HG03469 (cell line): ENCODE measurements at regions not wholly inside any gene's neighbourhood (a gene's known extent, or its start where the extent isn't known, plus 50 kb on each side); places are given as distances from the start of the nearest gene placed in this dataset.

Source experiments
- ATAC-seq: cut with Tn5 transposase; IDR thresholded peaks from one replicate; pipeline ENCODE4 v1.9.1; 2021; ENCODE audit warnings: mild to moderate bottlenecking, moderate library complexity, moderate number of reproducible peaks; ENCODE audit not compliant: unreplicated experiment

- ATAC-seq, result no peak
These were observed 402.1 kb upstream of the CHD6 start for GRCh38 chr20:42020316-42020715.

GRCh38 chr20:42018979-42019378, 400.8 kb upstream of the CHD6 start:
- no peak for ATAC-seq

GRCh38 chr20:42010090-42010489, 391.9 kb upstream of the CHD6 start:
- ATAC-seq, result no peak

- no peak for ATAC-seq
These were observed 389.1 kb upstream of the CHD6 start for GRCh38 chr20:42007251-42007650.

DNA sequence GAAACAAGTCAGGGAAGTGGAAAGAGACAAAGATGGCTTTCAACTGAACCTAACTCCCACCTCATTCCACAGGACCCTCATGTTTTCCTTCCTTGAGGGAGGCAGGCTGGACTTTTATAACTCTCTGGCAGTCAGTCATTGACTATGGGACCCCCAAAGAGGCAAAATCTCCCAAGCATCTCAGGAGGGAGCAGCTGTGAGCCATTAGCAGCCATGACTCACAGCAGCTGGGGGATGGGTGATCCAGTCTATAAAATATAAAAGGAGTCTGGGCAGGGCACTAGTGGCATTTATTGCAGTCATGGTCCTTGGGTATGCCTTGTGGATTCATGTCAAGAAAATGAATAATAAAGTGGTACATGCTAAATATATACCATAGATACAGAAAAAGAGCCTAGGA, 387.0 kb upstream of the CHD6 start:
- no peak for ATAC-seq

DNA sequence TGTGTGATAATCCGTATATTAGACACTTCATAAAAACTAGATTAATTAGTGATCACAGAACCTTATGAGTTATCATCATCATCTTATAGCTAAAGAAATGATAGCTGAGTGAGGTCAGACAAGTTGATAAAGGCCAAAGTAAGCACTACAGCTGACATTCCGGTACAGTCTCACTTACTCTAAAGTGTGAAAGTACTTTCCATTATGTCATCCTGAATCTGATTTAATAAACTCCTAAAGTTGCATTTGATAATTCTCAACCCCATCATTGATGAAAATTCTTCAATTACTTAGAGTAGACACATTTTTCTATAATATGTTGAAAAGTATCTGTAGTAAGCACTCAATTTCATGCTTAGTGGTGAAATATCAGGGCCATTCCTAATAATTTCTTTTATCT, 385.2 kb upstream of the CHD6 start:
- no peak for ATAC-seq

DNA sequence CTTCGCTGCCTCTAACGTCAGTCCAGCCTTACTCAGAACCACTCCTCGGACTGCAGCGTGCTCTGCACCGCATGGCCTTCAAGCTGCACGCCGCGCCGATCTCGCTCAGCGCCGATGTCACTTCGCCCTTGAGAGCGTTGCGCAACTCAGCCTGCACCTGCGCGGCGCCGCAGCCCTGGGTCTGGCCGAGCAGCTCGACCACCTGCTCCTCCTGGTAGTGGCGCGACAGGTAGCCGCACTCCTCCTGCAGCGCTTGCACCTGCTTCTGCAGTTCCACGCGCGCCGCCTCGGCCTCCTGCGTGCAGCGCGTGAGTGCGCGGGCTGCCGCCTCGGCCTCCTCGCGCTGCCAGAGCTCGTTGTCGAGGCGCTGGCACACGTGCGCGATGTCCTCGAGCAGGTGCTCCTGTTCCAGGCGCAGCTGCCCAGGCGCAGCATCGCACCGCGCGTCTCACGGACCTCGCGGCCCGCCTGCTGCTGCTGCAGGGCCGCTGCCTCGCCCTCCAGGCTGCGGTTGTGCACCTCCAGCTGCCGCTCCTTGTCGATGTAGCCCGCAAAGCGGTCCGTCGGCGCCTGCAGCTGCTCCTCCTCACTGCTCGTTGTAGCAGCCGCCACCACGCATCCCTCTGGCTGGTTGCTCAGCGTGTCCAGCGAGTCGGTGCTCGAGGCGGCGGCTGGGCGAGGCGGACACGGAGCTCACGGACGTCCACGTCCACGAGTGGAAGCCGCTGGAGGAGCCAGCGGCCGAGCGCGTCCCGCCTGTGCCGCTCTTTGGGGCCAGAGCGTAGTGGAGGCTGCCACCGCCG, 380.6 kb upstream of the CHD6 start:
- ATAC-seq, result no peak

DNA sequence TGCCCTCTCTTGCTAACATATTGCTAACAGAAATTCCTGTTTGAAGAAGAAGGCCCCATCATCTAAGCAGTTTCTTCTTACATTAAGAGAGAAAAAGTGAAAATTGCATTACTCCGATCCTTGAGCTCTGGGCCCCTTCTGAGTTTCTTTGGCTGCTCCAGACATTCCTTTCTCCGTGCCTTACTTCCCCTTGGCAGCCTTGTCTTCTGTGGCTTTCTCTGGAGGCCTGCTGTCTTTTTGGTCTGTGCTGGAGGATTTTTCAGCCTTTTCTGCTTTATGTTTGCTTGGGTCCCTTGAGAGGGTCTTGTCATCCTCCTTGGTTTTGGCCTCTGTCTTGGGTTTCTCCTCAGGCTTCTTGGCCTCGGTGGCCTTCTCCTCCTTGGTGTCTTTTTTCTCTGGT, 378.8 kb upstream of the CHD6 start:
- ATAC-seq, result no peak

DNA sequence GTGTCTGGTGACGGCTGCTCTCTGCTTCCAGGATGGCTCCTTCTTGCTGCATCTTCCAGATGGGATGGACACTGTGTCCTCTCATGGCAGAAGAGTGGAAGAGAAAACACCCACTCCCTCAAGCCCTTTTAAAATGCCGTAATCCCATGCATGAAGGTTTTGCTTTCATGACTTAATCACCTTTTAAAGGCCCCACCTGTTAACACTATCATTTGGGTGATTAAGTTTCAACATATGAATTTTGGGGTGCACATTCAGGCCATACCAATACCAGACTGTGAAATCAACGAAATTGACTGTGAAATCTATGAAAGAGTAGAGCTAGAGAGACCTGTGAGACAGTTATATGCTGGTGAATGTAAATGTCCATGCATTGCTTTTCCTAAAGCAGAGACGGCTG, 374.3 kb upstream of the CHD6 start:
- no peak for ATAC-seq

GRCh38 chr20:41991412-41991811, 373.2 kb upstream of the CHD6 start:
- no peak for ATAC-seq

- no peak for ATAC-seq
These were observed 371.9 kb upstream of the CHD6 start for GRCh38 chr20:41989935-41990635.

DNA sequence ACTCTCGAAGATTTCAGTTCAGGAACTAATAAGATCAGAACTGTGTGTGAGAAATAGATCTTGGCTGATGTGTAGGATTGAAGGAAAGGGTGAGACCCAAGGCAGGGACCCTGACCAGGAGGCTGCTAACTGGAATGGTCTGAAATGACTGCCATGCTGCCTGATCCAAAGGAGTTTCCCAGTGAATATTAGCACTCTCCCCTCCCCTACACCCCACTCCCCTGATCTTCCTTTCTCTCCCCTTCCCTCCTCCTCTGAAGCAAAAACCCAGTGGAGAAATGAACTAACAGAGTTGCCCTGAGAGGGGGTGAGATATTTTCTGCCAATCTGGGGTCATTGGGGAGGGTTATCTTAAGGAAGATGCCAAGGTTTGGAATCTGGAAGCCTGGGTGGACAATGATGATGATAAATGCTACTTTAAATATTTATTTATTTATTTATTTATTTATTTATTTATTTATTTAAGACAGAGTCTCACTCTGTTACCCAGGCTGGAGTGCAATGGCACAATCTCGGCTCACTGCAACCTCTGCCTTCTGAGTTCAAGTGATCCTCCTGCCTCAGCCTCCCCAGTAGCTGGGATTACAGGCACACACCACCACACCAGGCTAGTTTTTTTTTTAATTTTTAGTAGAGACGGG, 371.0 kb upstream of the CHD6 start:
- no peak for ATAC-seq

DNA sequence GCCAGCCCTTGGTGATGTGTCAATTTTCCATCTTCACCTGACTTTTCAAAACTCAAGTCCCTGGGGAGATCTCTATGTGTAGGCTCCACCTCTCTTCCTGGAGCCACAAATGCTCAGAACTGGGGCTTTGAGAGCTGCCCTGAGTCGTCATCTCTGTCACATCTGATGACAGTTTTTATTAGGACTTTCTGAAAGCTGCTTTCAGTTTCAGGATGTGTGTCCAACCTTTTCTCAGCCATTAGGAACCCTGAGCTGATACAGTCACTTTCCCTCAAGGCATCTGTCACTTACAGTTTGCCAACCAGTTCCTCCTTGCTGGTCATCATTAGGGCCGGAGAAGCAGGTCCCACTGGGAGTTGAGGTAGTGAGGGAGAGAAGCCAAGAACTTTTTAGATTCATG, 365.9 kb upstream of the CHD6 start:
- ATAC-seq, result no peak

DNA sequence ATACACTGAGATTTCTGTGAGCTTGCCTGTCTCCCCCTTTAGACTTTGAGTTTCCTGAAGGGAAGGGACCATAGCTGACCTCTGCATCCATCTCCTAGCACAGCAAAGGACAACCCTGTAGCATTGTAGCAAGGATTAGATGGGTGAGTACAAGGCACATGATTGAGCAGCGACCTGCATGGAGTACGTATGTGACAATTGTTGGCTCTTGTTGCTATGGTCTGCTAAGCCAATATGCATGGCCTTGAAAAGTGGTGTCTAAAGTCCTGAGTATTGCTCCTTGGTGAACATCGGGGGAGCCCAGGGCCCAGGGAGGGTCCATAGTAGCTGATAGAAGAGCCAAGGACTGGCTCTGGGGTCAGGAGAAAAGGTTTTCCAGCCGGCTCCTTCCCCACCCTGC, 365.0 kb upstream of the CHD6 start:
- no peak for ATAC-seq

DNA sequence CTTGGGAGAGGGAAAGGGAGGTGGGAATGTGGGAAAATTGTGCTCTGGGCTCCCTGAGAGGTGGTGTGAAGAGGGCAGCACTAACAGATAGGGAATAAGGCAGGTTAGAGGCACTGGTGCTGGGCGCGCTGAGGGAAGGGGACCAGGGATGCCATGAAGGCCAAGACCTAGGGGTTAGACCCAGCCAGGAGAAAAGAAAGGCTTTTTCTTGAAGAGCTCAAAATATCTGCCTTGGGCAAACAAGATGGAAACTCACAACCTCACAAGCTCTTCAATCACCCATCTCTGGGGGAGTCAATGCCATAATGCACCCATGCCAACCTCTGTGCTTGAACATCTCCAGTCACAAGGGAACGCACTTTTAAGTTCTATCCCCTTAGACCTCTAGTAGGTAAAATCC, 363.6 kb upstream of the CHD6 start:
- ATAC-seq, result no peak

DNA sequence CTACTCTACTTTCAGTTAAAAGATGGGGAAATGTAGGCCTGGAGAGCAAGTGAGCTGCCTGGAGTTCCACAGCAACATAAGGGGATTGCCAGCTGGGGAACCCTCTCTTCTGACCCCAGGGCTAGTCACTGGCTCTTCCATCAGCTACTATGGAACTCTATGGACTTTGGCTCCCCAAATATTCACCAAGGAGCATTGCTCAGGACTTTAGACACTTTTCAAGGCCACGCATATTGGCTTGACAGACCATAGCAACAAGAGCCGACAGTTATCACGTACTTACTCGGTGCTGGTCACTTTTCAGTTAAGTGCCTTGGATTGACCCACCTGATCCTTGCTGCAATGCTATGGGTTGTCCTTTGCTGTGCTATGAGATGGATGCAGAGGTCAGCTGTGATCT, 360.7 kb upstream of the CHD6 start:
- no peak for ATAC-seq

- ATAC-seq, result no peak
These were observed 360.1 kb upstream of the CHD6 start for GRCh38 chr20:41978246-41978790.

GRCh38 chr20:41969656-41970055, 351.5 kb upstream of the CHD6 start:
- ATAC-seq, result no peak

- ATAC-seq, result no peak
These were observed 342.0 kb upstream of the CHD6 start for GRCh38 chr20:41960166-41960565.

GRCh38 chr20:41958391-41958790, 340.2 kb upstream of the CHD6 start:
- no peak for ATAC-seq

DNA sequence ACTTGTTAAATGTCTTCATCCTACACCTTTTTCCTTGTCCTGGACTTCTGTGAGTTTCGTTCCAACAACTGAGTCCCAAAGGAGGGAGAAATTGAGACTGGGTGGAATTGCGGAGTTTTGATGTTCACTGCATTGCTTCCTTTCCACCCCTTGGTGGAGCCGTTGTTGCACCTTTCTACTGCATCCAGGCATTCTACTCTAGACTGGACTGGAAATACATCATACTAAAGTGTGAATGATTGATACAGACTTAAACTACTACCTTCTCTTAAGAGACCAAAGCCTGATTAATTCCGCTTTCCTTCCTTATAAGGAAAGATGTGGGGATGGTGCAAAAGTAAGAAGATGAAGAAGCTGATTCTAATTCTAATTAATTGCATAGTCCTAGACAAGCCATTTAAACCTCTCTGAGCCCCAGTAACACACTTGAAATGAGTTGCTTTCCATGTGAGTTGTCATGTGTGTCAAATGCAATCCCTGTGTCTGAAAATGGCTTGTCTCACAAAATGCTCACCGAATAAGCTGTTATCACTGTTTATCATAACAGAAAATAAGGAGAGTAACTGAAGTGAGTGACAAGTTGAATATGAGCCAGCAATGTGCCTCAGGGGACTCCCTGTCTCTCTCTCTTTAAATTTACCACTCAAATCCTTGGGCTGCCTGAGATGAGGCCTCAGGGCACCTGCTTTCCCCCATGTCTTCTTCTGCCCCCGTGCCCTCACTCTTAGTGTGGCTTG, 338.3 kb upstream of the CHD6 start:
- ATAC-seq, result no peak
